ENCODE measurements at regions not wholly inside any gene's neighbourhood (a gene's known extent, or its start where the extent isn't known, plus 50 kb on each side); places are given as distances from the start of the nearest gene placed in this dataset.

DNA sequence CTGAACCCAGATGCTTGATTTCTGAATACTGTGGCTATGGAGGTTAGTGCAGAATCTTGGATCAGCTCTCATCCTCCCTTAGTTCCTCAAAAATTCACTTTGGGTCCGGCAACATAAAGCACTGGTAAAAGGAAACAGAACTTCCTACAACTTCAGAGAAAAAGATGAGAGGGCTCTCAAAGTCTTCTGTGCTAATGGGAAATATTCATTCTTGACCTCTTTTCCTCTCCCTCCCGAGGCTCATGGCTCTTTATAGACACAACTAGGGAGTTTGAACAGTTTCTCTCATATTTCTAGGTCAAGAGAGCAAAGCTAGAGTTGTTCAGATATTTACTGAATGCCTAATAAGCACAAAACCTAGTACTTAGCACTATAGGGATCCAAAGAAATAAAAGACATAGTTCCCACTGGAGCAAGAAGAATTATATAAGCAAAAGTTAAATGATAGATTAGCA lies 124.1 kb upstream of the TCF21 start:
- no peak for DNase-seq (ENCODE audit: extremely low spot score)
- intact Hi-C loops (cut with DNase I) = loop anchor here (10.0 kb wide), 1 partner anchor 190 kb away; no protein-coding TSS in a partner anchor
- no peak overlapping the region for H3K4me3 ChIP-seq

DNA sequence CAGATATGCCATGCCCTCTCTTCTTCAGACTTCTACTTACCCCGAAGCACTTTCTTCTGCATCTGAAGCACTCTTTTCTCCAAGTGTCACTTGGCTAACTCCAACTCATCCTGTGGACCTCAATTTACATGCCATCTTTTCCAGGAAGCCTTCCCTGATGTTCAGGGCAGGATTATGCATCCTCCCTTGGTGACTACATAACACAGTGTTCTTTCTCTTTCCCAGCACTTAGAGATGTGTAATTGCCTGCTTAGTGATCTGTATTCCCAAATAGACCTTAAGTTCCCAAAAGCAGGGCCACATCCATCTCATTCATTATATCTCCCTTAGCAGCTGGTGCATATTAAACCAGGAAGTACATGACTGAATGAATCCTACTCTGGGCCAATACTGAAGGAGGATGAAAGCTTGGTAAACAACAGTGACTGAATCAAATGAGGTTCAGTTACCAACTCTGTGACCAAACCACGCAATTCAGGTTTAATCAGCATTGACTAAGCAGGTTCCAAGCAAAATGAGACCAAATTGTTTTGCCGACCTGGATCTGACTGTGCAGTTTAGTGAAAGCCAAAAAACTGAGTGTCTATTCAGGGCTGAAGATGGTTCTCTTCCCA lies 121.4 kb upstream of the TCF21 start:
- TF ChIP-seq POLR2A (IDR thresholded peaks at IDR 0.05; ENCODE audit: low read depth) (no peak), EP300 (IDR thresholded peaks at IDR 0.05) (no peak), POLR2AphosphoS5 (IDR thresholded peaks at IDR 0.05) (no peak), CTCF (IDR thresholded peaks at IDR 0.05) (no peak)
- intact Hi-C loops (cut with DNase I) = loop anchor here (10.0 kb wide), 1 partner anchor 193 kb away; no protein-coding TSS in a partner anchor
- no peaks in the 10 kb centered on the region for H3K27me3 ChIP-seq
- H3K4me1 ChIP-seq = peaks cover 0 to 27% (median 18%) of the 10 kb centered on the region in 4 donors
- H3K4me3 ChIP-seq = no peak overlapping the region
- DNase-seq (ENCODE audit: extremely low spot score) = no peak
- H3K36me3 ChIP-seq = no peaks in the 10 kb centered on the region
- H3K27ac ChIP-seq (replicated peaks in 1 of 4) = no peak overlapping the region
- no peaks in the 10 kb centered on the region for H3K9me3 ChIP-seq
- 83% methylated on average over 3 of the region's 3 CpGs for WGBS

More for the DNA sequence above, 124.1 kb upstream of the TCF21 start:
- H3K27me3 ChIP-seq = no peaks in the 10 kb centered on the region
- no peaks in the 10 kb centered on the region for H3K36me3 ChIP-seq
- H3K4me1 ChIP-seq = peaks cover 3 to 47% (median 33%) of the 10 kb centered on the region in 4 donors
- H3K9me3 ChIP-seq = no peaks in the 10 kb centered on the region
- peak overlapping the region; percentile 42 to 63 (median 56) for H3K27ac ChIP-seq (replicated peaks in 1 of 4)
- 39% methylated on average over 2 of the region's 2 CpGs for WGBS
- TF ChIP-seq EP300 (IDR thresholded peaks at IDR 0.05) = no peak
- TF ChIP-seq POLR2A (IDR thresholded peaks at IDR 0.05; ENCODE audit: low read depth) = no peak
- no peak for TF ChIP-seq POLR2AphosphoS5 (IDR thresholded peaks at IDR 0.05)
- TF ChIP-seq CTCF (IDR thresholded peaks at IDR 0.05) = no peak

GRCh38 chr6:133768656-133769295 lies 120.1 kb upstream of the TCF21 start:
- intact Hi-C loops (cut with DNase I) = loop anchor here (10.0 kb wide), 1 partner anchor 194 kb away; no protein-coding TSS in a partner anchor
- no peak for DNase-seq (ENCODE audit: extremely low spot score)
- TF ChIP-seq POLR2A (IDR thresholded peaks at IDR 0.05; ENCODE audit: low read depth) (no peak), CTCF (IDR thresholded peaks at IDR 0.05) (no peak), EP300 (IDR thresholded peaks at IDR 0.05) (no peak), POLR2AphosphoS5 (IDR thresholded peaks at IDR 0.05) (no peak)
- H3K9me3 ChIP-seq = no peaks in the 10 kb centered on the region
- WGBS = 54% methylated on average over 5 of the region's 5 CpGs
- H3K4me1 ChIP-seq = peaks cover 0 to 18% (median 16%) of the 10 kb centered on the region in 4 donors
- H3K36me3 ChIP-seq = no peaks in the 10 kb centered on the region
- no peak overlapping the region for H3K27ac ChIP-seq (replicated peaks in 1 of 4)
- no peaks in the 10 kb centered on the region for H3K27me3 ChIP-seq
- no peak overlapping the region for H3K4me3 ChIP-seq

DNA sequence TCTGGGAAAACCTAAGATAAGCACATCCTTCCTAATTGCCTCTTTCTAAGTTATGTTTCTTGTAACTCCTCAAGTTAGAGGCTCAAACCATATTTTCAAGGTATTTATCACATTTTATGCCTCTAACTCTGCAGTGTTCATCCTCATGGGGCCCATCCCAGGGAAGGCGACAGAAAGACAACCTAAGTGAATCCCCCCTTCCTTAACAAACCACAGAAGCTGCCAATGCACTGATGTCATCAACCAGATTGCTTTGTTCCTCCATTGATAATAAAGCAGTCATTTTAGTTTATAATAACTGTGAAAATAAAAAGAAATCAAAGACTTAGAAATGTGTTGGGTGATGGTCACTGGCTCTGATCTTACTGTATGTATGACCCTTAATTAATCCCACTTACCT lies 119.5 kb upstream of the TCF21 start:
- H3K4me3 ChIP-seq = no peak overlapping the region
- H3K27me3 ChIP-seq = no peaks in the 10 kb centered on the region
- H3K36me3 ChIP-seq = no peaks in the 10 kb centered on the region
- no peak overlapping the region for H3K27ac ChIP-seq (replicated peaks in 1 of 4)
- 81% methylated on average over 1 of the region's 1 CpG for WGBS
- no peak for DNase-seq (ENCODE audit: extremely low spot score)
- H3K4me1 ChIP-seq = peaks cover 0 to 13% (median 9%) of the 10 kb centered on the region in 4 donors
- intact Hi-C loops (cut with DNase I) = loop anchor here (10.0 kb wide), 1 partner anchor 195 kb away; no protein-coding TSS in a partner anchor
- TF ChIP-seq POLR2AphosphoS5 (IDR thresholded peaks at IDR 0.05) (no peak), POLR2A (IDR thresholded peaks at IDR 0.05; ENCODE audit: low read depth) (no peak), CTCF (IDR thresholded peaks at IDR 0.05) (no peak), EP300 (IDR thresholded peaks at IDR 0.05) (no peak)
- H3K9me3 ChIP-seq = no peaks in the 10 kb centered on the region
